ENCODE measurements at regions not wholly inside any gene's neighbourhood (a gene's known extent, or its start where the extent isn't known, plus 50 kb on each side); places are given as distances from the start of the nearest gene placed in this dataset.

- DNase-seq: no peak
Observed at GRCh38 chr11:19459240-19459639, 218.5 kb upstream of the E2F8 start.

DNA sequence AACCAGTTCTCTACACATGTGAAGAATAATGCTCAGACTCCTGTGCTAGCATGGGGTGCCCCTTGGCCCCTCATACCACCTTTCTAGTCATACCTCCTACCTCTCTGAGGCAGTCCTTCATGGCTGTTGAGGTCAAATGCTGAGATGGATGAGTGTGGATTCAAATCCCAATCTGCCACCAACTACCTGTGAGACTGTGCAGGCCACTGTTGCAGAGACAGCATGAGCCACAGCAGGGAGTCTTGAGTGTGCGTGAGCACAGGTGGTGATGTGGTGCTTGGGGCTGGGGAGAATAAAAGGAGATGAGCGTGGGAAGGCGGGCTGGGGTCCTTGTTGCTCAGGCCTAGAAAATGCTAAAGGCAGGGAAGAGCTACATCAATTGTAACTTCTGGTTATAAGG, 218.0 kb upstream of the E2F8 start:
- no peak for DNase-seq

DNA sequence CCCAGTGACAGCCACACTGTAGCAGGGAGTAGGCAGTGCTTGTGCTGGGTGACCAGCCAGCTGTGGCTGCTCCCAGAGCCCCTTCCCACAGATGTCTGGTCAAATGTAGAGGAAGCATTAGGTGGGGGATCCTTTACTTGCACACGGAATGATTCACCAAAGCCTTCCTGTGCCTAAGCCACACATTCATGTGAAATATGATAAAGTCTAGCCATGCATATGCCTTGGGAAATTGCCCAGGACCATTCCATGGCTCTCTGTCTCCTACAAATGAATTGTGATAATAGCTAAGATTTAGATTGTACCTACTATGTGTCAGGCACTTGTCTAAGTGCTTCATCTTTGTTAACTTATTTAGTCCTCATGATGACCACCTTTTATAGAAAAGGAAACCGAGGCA, 217.5 kb upstream of the E2F8 start:
- no peak for DNase-seq

DNA sequence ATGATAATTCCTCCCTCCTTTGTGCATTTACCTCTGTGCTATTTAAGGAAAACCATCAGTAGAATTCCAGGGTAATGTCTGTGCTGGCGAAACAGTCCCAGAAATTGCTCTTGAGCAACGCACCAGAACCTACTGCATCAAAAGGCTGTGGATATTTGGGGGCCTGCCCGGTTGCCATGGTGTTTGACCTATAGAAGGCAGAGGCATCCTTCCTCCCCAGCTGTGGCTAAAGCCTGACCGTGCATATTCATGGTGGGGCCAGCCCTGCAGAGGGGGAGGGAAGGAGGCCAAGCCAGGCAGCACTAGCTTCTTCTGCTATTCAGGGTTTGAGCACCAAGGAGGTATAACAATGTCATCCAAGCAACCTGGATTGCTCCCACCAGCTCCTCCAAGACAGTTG, 215.0 kb upstream of the E2F8 start:
- no peak for DNase-seq

- DNase-seq: no peak
Observed at GRCh38 chr11:19453651-19454257, 213.0 kb upstream of the E2F8 start.

DNA sequence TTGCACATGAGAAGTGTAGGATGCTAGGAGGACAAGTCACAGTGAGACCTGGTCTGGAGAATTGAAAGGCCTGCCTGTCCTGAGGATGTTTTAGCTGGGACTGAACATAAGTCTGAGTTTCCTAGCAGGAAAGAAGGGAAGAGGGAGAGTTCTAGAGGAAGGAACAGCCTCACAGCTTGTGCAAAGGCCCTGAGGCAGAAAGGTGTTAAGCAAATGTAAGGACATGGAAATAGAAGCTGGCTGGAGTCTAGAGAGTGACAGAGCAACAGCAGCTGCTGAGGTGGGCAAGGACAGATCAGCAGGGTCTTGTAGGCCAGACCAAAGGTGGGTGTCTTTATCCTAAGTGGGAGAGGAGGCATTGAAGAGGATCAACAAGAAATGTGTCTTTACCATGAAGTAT, 210.9 kb upstream of the E2F8 start:
- no peak for DNase-seq

DNA sequence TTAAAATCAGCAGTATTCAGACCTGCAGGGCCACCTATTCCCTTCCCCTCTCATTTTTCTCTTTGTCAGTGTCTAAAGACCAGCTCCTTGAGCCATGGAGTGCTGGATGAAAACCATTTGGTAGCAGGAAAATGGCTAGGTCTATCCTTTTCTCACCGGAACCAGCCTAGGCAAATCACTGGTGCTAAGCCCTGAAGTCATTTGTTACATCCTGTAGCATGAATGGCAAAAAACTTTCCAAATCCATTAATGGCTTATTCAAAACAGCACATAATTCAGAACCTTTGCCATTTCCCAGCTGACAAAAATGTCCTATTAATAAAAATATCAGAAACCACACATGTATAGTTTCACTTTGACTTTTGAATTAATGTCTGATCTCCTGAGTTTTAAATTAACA, 209.5 kb upstream of the E2F8 start:
- no peak for DNase-seq

DNA sequence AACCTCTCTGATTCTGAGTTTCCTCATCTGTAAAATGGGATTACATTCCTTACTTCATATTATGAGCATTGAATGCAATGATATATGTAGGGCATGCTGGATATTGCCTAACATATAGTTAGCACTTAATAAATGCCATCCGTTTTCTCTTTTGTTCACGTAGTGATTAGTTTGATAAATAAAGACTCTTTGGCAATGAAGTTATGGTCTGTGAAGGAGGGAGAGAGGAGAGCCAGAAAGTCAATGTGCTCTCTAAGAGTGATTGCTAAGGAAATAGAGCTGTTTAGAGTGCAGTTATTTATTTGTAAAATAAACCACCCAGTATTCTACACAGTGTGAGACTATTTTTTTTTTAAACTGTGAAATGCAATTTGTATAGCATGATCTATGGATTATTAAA, 207.9 kb upstream of the E2F8 start:
- DNase-seq: no peak

DNA sequence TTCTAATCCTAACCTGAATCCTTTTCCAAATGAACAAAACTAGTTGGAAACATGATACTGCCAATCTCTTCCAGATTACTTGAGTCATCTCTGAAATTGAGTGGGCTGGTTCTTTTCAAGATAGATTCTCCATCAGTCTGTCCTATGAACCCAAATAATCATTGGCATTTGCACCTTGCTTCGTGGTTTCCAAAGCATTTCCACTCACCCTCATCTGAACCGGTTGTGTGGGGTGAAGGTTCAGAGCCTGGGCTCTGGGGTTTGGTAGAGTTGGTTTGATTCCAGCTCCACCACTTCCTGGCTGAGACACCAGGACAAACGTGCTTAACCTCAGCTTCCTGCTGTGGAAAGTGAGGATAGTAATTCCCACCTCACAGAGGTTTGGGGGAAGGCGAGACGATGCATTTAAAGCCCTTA, 206.4 kb upstream of the E2F8 start:
- no peak for DNase-seq

DNA sequence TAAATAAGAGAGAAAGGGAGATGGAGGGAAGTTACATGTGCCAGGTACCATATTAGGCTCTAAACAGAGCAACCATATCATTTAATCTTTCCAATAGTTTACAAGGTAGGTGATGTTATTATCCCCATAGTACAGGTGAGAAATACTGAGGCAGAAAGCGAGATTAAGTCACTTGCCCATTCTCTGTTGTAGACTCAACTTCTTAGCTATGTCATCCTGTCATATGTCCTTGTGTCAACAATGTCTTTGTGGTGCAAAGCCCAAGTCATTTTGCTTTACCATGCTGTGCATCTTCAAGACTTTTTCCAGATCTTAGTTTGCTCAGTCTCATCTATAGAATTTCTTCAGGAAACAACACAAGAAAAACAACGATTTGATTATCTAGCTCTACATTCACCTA, 205.0 kb upstream of the E2F8 start:
- no peak for DNase-seq

DNA sequence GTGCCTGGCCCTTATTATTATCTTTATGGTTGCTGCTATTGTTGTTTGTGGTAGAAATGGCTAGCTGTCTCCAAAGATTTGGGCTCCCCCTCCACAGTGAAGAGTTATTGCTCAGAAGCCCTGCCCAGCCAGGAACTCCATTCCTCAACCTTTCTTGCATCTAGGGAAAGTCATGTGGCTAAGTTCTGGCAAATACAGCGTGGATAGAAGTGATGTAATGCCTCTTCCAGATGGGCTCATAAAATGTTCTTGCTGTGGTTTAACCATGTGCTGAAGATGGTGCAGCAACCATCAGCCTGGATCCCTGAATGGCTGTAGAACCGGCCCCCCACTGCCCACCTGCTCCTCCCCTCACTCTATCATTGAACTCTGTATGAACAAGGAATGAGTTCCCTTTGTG, 203.5 kb upstream of the E2F8 start:
- no peak for DNase-seq

DNA sequence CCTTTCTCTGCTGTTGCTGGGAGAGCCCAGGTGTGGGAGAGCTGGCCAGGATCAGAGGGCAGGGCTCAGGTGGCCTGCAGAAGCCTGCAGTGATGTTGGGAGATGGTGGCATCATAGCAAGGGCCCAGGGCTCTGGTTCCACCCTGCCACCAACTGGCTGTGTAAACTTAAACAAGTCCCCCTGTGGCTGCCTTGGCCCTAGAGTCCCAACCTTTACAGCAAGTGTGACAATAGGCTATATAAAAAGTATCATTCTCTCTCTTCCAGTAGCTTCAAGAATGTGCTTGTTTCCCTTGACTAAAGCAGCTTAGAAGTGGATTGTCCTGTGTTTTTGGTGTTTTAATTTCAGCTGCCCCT, 201.8 kb upstream of the E2F8 start:
- no peak for DNase-seq

DNA sequence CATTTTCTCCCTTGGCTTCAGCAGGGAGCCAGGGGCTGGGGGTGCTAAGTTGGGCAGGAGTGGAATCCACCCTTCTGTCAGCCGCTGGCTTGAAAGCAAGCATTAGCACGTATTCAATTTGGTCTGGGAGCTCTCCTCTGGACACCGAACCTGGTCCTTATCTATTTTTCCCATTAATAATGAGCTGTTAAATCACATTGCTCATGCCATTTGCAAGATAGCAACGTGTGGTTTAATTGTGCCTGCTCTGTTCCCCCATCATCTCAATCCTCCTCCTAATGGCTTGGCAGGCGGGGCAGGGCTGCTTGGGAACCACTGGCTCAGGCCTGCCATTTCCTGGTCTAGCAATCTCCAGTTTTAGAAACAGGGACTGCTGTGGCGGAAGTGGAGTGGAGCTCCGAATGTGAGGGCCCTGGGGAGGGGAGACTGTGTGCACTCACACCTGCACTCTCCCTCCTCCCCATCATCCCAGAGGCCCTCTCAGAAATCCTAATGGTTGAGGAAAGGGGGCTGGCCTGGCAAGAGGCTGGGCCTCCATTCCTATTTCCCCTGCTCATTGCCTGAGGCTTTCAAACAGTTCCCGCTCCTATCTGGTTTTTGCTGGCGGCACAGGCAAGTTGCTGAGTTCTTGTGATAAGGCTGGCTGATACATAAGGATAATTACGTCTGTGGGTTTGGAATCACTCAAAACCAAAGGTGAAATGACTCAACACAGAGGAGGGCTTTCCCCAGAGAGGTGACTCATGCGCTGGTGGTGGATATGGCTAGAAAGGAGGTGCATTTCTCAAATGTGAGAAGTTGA, 201.2 kb upstream of the E2F8 start:
- no peak for DNase-seq

- DNase-seq: no peak
Observed at GRCh38 chr11:19441288-19441687, 200.5 kb upstream of the E2F8 start.

GRCh38 chr11:19437760-19438159, 197.0 kb upstream of the E2F8 start:
- no peak for DNase-seq

DNA sequence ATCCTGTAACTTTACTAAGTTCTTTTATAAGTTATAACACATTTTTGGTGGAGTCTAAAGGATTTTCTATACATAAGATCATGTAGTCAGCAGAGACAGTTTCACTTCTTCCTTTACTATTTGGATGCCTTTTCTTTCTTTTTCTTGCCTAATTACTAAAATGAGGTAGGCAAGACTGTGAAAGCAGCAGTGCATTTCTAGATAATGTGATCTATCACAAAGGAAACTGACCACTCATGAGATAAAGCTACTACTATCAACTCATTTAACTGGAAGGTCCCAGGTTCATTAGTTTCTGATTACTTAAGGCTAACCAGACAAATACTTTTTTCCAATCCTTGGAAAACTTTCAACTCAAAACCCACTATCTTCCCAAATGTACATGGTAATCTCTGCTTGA, 196.2 kb upstream of the E2F8 start:
- no peak for DNase-seq

DNA sequence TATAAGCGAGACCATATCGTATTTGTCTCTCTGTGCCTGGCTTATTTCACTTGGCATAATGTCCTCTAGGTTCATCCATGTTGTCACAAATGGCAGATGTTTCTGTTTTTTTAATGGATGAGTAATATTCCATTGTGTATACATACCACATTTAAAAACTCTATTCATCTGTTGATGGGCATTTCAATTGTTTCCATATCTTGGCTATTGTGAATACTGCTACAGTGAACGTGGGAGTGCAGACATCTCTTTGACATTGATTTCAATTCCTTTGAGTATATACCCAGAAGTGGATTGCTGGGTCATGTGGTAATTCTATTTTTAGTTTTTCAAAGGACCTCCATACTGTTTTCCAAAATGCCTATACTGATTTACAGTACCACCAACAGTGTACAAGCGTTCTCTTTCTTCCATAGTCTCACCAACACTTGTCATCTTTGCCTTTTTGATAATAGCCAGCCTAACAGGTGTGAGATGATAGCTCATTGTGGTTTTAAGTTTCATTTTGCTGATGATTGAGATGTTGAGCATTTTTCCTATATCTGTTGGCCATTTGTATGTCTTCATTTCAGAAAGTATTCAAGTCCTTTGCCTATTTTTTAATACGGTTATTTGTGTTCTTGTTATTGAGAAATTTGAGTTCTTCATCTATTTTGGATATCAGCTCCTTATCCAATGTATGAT, 194.7 kb upstream of the E2F8 start:
- no peak for DNase-seq

DNA sequence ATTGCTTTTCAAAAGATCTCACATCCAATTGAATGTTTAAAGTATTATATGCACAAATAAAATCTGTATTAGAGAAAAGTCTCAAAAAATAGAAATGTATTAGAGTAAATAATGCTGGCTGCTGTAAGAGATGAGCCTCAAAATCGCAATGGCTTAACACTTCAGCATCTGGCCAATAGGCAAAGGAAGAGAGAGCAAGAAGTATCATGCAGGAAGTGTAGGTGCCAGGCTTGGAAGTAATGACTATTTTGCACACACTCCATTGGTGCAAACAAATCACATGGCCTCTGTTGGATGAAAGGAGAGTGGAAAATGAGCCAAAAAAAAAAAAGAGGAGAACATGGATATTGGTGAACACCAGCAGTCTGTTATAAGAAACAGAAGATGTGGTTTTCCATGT, 193.0 kb upstream of the E2F8 start:
- DNase-seq: no peak

GRCh38 chr11:19433367-19433766, 192.6 kb upstream of the E2F8 start:
- no peak for DNase-seq

GRCh38 chr11:19432370-19433061, 191.8 kb upstream of the E2F8 start:
- DNase-seq: peak; percentile 29

DNA sequence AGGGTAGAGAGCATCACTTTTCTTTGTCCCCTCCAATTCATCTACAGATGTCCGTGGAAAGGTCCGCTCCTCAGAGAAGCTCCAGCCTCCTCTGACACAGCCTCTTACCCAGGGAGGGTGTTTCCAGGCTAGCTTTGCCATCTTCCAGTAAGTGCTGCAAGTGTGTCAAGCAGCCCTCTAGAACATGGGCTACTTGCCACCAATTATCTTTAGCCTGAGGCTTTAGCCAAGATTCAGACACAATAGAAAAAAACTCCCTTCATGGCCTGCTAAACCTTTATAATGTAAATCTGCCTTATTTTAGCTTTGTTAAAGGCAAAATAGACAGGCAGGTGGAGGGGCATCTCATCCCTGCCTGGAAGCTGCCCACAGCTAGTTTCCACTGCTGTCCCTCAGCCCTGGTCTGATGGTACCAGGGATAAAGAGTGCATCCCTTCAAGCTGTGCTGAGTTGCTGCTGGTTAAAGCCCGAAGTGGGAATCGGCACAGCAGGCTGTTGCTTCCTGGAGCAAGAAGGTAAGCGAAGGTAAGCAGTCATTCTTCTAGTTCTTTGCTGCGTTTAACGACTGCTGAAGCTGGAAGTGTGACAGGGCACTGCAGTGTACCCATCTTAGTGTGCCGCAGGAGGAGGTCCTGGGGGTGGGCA, 190.1 kb upstream of the E2F8 start:
- DNase-seq: peak; percentile 9

DNA sequence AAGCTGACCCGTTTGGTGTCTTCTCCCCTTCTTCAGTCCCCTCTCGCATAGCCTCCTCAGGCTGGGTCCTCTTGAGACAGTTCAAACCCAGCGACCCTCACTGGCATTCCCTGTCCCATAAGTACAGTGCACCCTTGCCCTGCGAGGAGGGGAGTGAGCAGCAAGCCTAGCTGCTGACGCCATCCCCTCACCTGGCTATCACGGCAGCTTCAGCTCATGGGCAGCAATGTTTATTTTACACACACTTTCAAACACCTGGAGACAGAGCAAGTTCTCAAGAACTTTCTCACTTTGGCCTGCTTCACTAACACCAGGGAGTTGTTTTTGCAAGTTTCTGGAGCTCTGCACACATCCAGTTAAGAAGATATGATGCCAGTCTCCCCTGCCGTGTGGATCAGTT, 189.6 kb upstream of the E2F8 start:
- no peak for DNase-seq

GRCh38 chr11:19429108-19429760, 188.5 kb upstream of the E2F8 start:
- DNase-seq: no peak

All from DMS79 (cell line).